ENCODE measurements at regions not wholly inside any gene's neighbourhood (a gene's known extent, or its start where the extent isn't known, plus 50 kb on each side); places are given as distances from the start of the nearest gene placed in this dataset.

DNA sequence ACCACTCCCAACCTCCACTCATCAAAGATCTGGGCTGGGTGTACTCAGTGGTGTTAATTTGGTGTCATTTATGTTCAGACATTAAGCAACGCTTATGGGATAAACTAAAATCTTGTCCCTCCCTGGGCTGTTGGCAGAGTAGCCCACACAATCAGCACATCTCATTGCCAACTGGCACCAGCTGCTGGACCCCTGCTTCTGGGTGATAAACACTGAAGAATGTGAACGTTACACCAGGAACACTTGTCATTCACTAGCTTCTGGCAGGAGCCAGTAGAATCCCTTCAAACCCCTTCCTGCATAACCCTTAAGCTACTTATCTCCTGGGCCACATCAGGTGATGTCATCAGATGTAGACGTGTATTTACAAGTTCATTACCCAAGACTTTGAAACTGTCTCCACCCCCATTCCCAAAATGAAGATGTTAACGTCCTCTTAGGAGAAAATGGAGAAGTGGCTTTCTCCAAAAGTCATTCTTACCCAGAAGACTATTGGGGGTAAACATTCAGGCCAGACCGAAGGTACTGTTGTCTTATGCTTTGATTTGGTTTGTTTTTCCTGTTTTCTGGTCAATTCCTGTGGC, 107.8 kb upstream of the CD93 start:
- DNase-seq (ENCODE audit: extremely low read depth in 1 of 11, low read depth in 9 of 11, low spot score in 4 of 11): no peak

DNA sequence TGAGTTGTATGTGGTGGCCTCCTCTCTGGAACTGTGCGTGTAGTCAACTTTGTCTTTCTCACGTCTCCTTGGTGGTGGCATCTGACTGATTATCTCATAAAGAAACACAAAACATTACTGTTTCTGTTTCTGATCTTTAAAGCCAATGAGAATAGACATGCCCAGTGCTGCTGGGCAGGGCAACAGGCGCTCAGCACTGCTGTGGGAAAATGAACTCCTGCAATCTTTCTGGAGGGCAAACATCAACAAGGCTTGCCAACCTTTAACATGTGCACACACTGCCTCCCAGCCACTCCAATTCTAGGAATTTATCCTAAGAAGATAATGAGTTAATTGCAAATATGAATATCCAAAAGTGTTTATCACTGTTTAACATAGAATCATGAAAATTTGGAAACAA, 106.3 kb upstream of the CD93 start:
- DNase-seq (ENCODE audit: extremely low read depth in 1 of 11, low read depth in 9 of 11, low spot score in 4 of 11): no peak

DNA sequence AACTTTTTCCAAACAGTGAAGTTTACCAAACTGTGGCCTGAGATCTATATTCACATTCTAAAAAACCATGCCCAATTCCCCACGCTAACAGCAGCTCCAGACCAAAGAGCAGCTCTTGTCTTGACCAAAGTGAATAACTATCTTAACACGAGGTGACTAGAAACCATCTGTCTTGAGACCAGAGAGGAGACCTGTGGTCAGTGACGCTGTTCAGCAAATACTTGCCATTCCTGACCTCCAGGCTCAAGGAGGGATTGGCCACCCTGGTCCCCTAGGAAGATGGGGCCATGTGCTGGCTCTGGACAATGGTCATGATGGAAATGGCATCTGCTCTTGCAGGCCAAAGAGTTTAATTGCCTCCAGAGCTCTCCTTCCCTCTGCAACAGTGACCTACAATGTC, 104.4 kb upstream of the CD93 start:
- no peak for DNase-seq (ENCODE audit: extremely low read depth in 1 of 11, low read depth in 9 of 11, low spot score in 4 of 11)

DNA sequence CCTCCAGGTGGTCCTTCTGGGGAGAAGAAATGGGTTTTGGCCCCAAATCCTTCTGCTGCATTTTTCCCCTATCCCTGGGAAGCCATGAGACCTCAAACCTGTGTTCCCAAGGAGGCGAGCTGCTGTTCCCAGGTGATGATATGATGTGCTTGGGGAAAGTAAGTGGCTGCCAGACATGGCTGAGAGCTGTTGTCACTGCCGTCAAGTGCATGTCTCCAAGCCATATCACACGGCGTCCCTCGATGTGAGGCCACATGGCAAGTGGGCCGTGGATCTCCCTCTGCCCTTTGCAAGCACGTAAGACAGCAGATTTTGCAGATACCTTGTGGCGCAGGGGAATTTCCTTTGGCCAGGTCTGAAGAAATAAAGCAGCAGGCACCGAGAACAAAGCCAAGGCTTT, 103.7 kb upstream of the CD93 start:
- no peak for DNase-seq (ENCODE audit: extremely low read depth in 1 of 11, low read depth in 9 of 11, low spot score in 4 of 11)

DNA sequence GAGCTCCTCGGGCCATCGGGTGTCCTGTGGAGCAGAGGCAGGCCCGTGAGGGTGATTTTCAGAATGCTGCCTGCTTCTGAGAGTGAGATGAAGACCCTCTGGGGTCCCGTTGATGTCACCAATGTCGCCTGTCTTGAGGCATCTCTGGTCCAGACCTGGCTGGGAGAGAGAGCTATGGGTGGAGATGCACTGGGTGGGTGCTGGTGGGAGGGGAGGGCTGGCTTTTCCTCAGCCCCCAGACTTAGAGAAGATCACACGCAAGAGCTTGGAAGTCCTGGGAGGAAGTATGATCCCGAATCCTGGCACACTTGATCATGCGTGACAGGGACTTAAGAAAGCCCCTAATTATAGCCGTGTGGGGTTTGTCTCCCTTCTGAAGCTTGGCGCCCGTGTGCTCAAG, 103.2 kb upstream of the CD93 start:
- DNase-seq (ENCODE audit: extremely low read depth in 1 of 11, low read depth in 9 of 11, low spot score in 4 of 11): no peak

DNA sequence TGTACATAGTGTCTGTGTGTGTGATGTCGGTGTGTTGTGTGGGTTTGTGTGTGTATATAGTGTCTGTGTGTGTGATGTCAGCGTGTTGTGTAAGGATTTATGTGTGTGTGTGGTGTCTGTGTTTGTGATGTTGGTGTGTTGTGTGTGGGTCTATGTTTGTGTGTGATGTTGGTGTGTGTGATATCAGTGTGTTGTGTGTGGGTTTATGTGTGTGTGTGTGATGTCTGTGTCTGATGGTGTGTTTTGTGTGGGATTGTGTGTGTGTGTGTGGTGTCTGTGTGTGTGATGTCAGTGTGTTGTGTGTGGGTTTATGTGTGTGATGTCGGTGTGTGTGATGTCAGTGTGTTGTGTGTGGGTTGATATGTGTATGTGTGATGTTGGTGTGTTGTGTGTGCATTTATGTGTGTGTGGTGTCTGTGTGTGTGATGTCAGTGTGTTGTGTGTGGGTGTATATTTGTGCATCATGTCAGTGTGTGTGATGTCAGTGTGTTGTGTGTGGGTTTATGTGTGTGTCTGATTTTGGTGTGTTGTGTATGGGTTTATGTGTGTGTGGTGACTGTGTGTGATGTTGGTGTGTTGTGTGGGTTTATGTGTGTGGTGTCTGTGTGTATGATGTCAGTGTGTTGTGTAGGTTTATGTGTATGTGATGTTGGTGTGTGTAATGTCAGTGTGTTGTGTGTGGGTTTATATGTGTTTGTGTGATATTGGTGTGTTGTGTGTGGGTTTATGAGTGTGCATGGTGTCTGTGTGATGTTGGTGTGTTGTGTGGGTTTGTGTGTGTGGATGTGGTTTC, 102.4 kb upstream of the CD93 start:
- no peak for DNase-seq (ENCODE audit: extremely low read depth in 1 of 11, low read depth in 9 of 11, low spot score in 4 of 11)

DNA sequence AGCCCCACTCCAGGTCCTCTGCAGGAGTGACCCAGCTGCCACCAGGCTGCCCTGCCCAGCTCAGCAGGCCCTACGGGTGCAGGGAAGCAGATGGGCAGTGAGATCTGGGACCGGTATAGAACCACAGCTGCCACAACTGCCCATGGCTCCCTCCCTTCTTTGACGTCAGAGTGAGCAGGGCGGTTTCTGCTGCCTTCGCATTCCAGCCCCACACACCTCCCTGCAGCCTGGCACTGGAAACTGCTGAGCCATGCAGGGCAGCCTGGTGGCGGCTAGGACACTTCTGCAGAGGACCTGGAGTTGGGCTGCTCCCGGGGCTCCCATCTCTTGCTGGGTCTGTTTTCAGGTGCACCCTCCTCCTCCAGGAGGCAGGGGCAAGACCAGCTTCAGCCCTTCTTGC, 101.6 kb upstream of the CD93 start:
- peak in 6 of 11 donors; percentile 23 to 61 (median 52) for DNase-seq (ENCODE audit: extremely low read depth in 1 of 11, low read depth in 9 of 11, low spot score in 4 of 11)

DNA sequence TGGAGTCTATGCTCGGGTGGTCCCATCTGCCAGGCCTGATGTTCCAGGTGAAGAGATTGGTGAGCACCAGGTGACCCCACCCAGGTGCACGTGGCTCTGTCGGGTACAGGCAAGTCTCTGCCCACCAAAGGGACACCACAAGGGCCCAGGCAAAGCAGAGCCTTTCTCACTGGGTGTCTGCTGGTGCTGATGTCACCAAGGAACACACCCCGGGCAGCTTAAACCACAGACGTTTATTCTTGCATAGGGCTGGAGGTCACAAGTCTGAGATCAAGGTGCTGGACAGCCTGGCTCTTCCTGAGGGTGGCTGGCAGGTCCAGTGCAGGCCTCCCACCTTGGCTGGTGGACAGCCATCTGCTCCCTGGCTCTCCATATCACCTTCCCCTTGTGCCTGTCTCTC, 100.7 kb upstream of the CD93 start:
- DNase-seq (ENCODE audit: extremely low read depth in 1 of 11, low read depth in 9 of 11, low spot score in 4 of 11): no peak

DNA sequence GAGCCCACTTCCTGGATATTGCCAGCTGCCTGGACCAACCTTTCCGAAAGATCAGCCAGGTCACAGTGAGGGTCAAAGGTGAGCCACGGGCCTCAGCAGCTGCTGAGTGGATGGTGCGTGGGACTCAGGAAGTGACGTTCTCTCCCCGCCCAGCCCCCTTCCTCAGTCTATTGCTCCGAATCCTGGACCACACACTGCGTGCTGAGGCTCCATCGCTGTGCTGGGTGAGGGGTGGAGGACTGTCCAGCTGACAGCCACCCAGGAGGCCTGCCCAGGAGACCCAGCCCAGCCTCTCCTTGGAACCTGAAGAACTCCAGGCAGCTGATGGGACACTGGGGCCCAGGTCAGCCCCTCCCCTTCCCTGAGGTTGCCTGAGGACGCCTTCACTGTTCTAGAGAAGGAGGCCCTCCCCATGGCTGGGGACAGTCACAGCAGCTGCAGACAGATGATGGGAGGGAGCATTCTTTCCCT, 94.4 kb upstream of the CD93 start:
- no peak for DNase-seq (ENCODE audit: extremely low read depth in 1 of 11, low read depth in 9 of 11, low spot score in 4 of 11)

DNA sequence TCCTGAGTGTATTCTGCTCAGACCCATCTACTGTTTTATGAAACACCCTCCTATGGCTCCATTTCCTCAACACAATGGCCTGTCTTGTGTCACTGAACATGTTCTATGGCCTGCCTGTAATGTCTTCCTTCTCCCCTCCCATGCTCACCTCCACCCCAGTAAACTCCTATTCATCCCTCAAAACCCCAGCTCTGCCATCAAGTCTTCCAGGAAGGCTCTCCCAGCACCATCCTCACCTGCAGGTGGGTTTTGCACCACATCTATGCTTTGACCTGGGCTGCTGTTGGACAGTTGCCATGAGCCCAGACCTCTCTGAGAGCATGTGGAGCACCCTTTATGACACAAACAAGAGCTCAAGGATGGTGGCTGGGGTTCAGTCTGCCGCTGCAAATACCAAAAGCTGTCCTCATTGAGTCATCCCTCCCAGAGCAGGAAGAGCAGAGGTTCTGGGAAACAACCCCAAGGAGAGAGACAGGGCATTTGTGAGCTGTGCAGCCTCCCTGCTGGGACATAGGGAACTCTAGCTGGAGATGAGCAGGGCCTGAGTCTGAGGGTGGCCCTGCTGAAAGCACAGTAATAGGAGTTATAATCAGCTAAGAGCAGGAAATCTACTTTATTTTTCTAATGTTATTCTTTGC, 93.8 kb upstream of the CD93 start:
- DNase-seq (ENCODE audit: extremely low read depth in 1 of 11, low read depth in 9 of 11, low spot score in 4 of 11): no peak

DNA sequence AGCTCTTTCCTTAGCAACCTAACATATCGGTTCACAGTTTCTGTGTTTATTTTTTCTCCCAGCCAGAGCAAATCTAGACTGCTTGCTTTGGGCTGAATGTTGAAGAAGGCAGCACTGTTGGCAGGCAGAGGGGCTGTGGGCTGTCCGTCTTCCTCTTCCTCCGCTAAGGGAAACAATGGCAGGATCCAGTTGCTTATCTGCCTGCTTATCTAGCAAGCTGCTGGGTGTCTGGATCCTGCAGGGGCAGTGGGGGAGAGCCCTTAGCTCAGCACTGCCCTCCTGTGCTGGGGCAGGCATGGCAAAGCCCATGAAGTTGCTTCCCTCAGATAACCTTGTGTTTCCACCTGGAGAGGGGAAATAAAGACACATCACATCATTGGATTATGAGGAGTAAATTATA, 92.7 kb upstream of the CD93 start:
- DNase-seq (ENCODE audit: extremely low read depth in 1 of 11, low read depth in 9 of 11, low spot score in 4 of 11): no peak

DNA sequence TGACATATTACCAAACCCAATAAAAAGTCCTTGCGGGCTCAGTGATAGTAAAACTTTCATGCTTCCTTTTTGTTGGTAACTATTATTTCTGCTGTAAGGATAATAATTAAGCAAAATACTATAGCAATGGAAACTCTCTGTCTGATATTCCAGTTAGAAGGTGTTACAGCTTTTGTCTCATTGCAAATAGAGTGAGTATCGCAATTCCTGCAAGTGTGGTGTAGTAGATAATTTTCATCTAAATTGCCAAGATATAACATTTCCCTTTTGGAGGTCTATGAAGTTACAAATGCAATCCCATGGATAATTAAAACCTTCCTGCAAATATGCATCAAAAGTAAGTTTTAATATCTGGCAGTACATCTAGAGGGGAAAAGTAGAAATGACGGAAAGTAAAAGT, 88.7 kb upstream of the CD93 start:
- no peak for DNase-seq (ENCODE audit: extremely low read depth in 1 of 11, low read depth in 9 of 11, low spot score in 4 of 11)

DNA sequence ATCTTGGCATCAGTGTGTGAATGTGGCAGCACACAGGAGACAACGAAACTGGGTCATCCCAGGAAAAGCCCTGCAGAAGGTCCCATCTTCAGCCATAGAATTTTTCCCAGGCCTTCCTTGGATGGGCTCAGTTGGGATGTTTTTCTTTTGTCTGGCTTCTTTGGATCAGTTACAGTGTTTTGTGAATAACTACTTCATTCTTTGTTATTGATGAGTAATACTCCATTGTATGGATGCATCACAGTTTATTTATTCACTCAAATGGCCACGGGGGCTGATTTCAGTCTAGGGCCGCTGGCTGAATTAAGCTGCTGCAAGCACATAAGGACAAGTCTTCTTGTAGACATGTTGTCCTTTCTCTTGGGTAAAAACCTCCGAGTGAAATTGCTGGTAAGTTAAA, 81.3 kb upstream of the CD93 start:
- no peak for DNase-seq (ENCODE audit: extremely low read depth in 1 of 11, low read depth in 9 of 11, low spot score in 4 of 11)

DNA sequence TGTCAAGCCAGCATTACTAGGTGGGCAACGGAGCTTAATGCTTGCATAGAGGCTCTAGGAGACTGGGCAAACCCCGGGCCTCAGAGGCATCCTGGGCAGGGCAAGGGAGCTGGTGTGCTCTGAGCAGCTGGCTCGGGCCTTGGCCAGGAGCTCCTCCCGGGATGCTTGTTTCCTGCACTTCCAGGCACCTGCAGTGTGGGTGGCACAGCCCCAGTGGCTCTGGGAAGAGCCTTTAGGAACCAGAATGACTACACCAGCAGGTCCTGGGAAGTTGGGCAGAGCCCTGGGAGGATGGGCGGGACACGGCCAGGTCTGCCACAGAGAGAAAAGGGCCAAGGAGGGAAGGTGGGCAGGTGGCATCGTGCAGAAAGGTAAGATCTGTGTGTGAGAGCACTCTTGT, 80.4 kb upstream of the CD93 start:
- no peak for DNase-seq (ENCODE audit: extremely low read depth in 1 of 11, low read depth in 9 of 11, low spot score in 4 of 11)

DNA sequence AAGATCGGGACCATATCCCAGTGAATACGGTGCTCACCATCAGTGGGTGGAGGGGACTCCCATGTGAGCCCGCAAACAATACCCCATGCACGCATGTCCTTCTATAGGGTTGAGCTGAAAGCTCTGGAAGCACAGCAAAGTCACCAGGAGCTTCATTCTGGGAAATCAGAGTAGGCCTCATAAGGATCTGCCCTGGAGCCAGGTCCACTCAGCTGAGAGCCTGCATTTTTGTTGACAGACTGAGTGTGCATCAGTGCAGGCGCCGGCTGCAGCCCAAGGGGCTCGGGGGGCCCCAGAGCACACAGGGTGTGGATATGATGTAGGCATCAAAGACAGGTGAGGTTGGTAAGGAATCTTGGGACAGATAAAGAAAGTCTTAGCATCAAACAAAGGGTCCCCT, 79.8 kb upstream of the CD93 start:
- no peak for DNase-seq (ENCODE audit: extremely low read depth in 1 of 11, low read depth in 9 of 11, low spot score in 4 of 11)

DNA sequence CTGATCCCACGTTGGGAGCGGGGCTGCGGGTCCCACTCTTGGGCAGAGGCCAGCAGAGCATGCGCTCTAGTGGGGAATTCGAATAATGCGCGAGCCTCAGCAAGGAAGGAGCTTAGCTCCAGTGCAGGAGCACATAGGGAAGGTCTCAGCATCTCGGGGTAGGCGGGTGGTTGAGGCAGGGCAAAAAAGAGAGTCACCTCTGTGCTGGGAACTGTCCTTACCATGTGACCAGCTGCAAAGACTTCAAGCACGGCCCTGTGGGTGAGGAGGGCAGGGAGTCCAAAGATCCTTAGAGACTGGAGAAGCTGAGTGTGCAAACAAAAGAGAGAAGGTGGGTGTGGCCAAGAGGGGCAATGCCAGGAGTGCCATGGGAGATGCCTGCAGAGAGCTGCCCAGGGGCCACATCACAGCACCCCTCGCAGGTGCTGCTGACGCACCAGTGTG, 79.2 kb upstream of the CD93 start:
- no peak for DNase-seq (ENCODE audit: extremely low read depth in 1 of 11, low read depth in 9 of 11, low spot score in 4 of 11)

DNA sequence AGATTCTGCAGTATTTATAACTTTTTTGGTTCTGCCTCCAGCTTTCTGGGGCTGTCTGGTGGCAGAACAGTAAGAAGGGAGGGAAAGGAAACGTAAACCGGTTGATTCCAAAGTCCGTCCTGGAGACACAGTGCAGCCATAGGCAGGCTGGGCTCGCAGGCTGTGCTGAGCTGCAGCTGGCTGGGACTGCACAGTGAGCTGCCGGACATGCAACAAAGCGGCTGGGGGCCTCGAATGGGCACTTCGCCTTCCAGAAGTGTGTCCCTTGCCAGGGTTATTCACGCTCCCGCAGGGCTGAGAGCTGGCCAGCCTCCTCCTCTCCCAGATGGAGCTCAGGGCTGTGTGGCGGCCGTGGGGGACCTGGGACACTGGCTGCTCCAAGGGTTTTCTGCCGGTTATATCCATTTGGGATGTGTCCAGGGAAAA, 78.1 kb upstream of the CD93 start:
- DNase-seq (ENCODE audit: extremely low read depth in 1 of 11, low read depth in 9 of 11, low spot score in 4 of 11): no peak

DNA sequence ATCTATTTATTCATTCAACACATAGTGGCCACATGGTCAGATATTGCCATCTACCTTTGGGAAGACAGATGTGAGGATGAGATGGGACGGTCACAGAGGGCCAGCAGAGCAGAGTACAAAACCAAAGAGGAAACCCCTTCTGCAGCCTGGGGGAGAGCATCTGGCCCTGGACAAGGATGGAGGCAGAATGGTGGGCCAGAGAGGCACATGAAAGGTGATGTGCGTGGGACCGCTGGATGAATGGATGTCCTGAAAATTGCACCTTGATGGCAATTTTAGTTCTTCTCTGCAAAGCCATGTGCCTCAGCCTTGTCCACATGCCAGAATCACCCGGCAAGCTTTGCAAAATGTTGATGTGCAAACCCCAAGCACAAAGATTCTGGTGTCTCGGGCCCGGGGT, 77.4 kb upstream of the CD93 start:
- no peak for DNase-seq (ENCODE audit: extremely low read depth in 1 of 11, low read depth in 9 of 11, low spot score in 4 of 11)

DNA sequence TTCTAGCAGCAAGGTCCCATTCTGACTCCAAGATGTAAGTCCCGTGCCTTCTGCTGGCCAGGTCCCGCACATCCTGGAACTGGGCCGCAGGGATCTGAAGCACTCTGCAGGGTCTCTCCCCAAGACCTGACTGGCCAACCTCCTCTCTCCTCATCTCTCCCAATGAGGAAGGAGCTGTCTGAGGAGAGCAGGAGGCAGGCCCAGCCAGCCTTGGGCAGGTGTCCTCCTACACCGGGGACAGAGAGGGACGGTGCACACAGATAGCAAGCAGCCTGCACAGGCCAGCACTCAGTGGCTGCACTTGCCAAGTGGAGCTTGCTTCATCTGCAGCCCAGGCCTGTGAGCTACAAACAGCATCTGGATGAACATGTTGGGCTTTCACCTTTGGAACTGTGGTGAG, 76.8 kb upstream of the CD93 start:
- no peak for DNase-seq (ENCODE audit: extremely low read depth in 1 of 11, low read depth in 9 of 11, low spot score in 4 of 11)

DNA sequence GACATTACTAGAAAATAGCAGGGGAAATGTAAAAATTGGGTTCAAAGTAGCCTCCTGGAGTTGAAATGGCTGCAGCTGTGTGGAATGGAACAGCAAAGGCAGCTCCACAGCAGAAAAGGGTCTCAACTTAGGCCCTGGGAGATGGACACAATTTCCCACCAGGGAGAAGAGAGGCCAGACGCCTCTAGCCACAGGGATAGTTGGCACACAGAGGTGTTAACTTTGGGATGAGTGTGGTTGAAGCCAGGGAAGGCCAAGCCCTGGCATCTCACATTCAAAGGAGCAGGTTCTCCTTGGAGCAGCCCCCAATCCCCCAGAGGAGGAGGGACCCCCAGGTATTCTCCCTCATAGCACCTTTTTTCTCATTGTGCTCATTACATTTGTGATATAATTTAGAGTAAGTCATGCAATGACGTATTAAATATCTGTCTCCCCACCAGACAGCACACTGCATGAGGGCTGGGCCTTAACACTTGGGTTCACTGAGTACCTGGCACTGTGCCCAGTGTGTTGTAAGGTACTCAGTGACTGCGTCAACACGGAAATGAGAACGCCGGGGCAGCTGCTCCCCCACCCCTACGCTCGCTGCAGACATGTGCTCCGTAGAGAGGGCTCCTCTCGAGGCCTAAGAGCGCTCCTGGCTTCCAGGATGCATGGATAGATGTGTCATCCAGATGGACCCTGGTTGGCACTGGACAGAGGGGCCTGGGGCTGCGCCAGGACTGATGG, 76.0 kb upstream of the CD93 start:
- DNase-seq (ENCODE audit: extremely low read depth in 1 of 11, low read depth in 9 of 11, low spot score in 4 of 11): peak in 4 of 11 donors; percentile 38 to 70 (median 40)
